ENCODE measurements at regions not wholly inside any gene's neighbourhood (a gene's known extent, or its start where the extent isn't known, plus 50 kb on each side); places are given as distances from the start of the nearest gene placed in this dataset.

GRCh38 chr6:14655201-14656061 lies 537.9 kb downstream of the CD83 start:
- 0 out of 2 replicates have a peak overlapping the region, but pooled peaks have one; percentile 6 for H3K27ac Mint-ChIP-seq
- ChIA-PET CTCF (interaction anchor here (0.8 kb wide), 1 partner anchor 9 kb away, joined by 3 read pairs; no protein-coding TSS in a partner anchor), POLR2A (no interaction called here)
- TF ChIP-seq TCF7 (CRISPR knock-in tag; IDR thresholded peaks at IDR 0.05; ENCODE audit: low read depth): no peak
- no peak for TF ChIP-seq SMAD3 (CRISPR knock-in tag; IDR thresholded peaks at IDR 0.05; ENCODE audit: borderline replicate concordance)
- no peak for TF ChIP-seq ATF1 (CRISPR knock-in tag; IDR thresholded peaks at IDR 0.05)
- no peak for TF ChIP-seq ZNF121 (CRISPR knock-in tag; IDR thresholded peaks at IDR 0.05)
- TF ChIP-seq ELF4 (CRISPR knock-in tag; IDR thresholded peaks at IDR 0.05; ENCODE audit: low read depth): no peak
- no peak for TF ChIP-seq NR3C1 (CRISPR knock-in tag; conservative IDR thresholded peaks at IDR 0.05; ENCODE audit: low read depth)
- TF ChIP-seq STAT6 (CRISPR knock-in tag; conservative IDR thresholded peaks at IDR 0.05; ENCODE audit: low read depth): no peak
- no peak for TF ChIP-seq HMGA2 (CRISPR knock-in tag; IDR thresholded peaks at IDR 0.05)
- no peak for TF ChIP-seq ATF6 (CRISPR knock-in tag; IDR thresholded peaks at IDR 0.05)
- TF ChIP-seq ZNF396 (CRISPR knock-in tag; IDR thresholded peaks at IDR 0.05; ENCODE audit: borderline replicate concordance): no peak
- no peak for TF ChIP-seq PREB (CRISPR knock-in tag; IDR thresholded peaks at IDR 0.05; ENCODE audit: borderline replicate concordance)
- no peak for TF ChIP-seq NFE2L1 (CRISPR knock-in tag; IDR thresholded peaks at IDR 0.05)
- peaks cover 25% of the 10 kb centered on the region for H3K4me1 Mint-ChIP-seq
- no peaks in the 10 kb centered on the region for H3K36me3 Mint-ChIP-seq
- DNase-seq (ENCODE audit: low spot score): no peak
- ATAC-seq: no peak; the same call in 1 of the 2 replicates
- no peaks in the 10 kb centered on the region for H3K9me3 Mint-ChIP-seq
- H3K27me3 Mint-ChIP-seq (ENCODE audit: low read depth): peaks cover 8% of the 10 kb centered on the region; the same call in 1 of the 2 replicates
- no peak overlapping the region for H3K4me3 Mint-ChIP-seq

DNA sequence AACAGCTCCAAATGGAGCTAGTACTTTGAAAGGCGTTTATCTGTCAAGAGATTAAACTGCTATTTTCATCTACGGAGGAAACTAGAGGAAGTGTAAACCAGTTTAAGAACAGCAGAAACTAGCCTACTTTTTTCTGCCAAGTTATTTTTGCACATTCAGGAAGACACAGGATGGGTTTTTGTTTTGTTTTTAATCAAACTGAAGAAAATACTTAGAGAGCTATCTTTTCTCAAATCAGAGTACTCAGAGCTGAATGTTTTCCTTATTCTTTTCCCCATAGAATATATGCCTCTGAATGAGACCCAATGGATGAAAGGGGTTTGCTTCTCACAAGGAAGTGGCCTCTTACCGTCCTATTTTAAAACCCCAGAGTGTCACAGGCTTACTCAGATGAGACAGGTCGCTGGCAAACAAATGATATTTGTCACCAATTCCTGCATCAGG lies 538.5 kb downstream of the CD83 start:
- DNase-seq (ENCODE audit: low spot score): no peak
- no peak for ATAC-seq
- Mint-ChIP-seq H3K4me3 (no peak overlapping the region), H3K4me1 (peaks cover 25% of the 10 kb centered on the region), H3K36me3 (no peaks in the 10 kb centered on the region), H3K27me3 (ENCODE audit: low read depth) (peaks cover 8% of the 10 kb centered on the region; the same call in 1 of the 2 replicates), H3K9me3 (no peaks in the 10 kb centered on the region), H3K27ac (no peak overlapping the region)
- no peak for TF ChIP-seq MYBL2 (CRISPR knock-in tag; IDR thresholded peaks at IDR 0.05)
- no peak for TF ChIP-seq NR2C2 (CRISPR knock-in tag; IDR thresholded peaks at IDR 0.05)
- no peak for TF ChIP-seq PRRX2 (CRISPR knock-in tag; IDR thresholded peaks at IDR 0.05)
- no peak for TF ChIP-seq ZNF263 (CRISPR knock-in tag; IDR thresholded peaks at IDR 0.05; ENCODE audit: low read depth)
- ChIA-PET CTCF (interaction anchor here (0.8 kb wide), 1 partner anchor 9 kb away, joined by 3 read pairs; no protein-coding TSS in a partner anchor), POLR2A (no interaction called here)

DNA sequence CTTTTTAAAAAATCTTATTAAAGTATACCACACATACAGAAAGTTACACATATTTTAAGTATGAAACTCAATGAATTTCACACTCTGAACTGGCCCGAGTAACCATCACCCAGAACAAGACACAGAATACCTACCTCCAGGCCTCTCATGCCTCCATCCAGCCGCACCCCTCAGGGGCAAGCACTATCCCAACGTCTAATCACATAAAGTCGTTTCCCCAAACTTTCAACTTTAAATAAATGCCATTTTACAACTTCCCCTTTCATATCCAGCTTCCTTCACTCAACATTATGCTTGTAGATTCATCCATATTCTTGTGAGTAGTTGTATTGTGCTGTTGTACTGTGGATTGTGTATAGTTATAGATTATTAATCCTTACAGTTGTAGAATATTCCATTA lies 539.1 kb downstream of the CD83 start:
- ChIA-PET CTCF (interaction anchor here (1.2 kb wide), 1 partner anchor 397 kb away, joined by 3 read pairs; no protein-coding TSS in a partner anchor), POLR2A (no interaction called here)
- H3K4me1 Mint-ChIP-seq: peaks cover 25% of the 10 kb centered on the region
- H3K27me3 Mint-ChIP-seq (ENCODE audit: low read depth): peaks cover 8% of the 10 kb centered on the region; the same call in 1 of the 2 replicates
- no peak overlapping the region for H3K27ac Mint-ChIP-seq
- H3K36me3 Mint-ChIP-seq: no peaks in the 10 kb centered on the region
- DNase-seq (ENCODE audit: low spot score): no peak
- ATAC-seq: no peak
- H3K9me3 Mint-ChIP-seq: no peaks in the 10 kb centered on the region
- H3K4me3 Mint-ChIP-seq: no peak overlapping the region
- TF ChIP-seq, protein P1, sequence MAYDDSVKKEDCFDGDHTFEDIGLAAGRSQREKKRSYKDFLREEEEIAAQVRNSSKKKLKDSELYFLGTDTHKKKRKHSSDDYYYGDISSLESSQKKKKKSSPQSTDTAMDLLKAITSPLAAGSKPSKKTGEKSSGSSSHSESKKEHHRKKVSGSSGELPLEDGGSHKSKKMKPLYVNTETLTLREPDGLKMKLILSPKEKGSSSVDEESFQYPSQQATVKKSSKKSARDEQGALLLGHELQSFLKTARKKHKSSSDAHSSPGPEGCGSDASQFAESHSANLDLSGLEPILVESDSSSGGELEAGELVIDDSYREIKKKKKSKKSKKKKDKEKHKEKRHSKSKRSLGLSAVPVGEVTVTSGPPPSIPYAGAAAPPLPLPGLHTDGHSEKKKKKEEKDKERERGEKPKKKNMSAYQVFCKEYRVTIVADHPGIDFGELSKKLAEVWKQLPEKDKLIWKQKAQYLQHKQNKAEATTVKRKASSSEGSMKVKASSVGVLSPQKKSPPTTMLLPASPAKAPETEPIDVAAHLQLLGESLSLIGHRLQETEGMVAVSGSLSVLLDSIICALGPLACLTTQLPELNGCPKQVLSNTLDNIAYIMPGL (CRISPR knock-in tag; IDR thresholded peaks at IDR 0.05): no peak
- TF ChIP-seq ETV6 (CRISPR knock-in tag; IDR thresholded peaks at IDR 0.05) (no peak), NFYB (CRISPR knock-in tag; conservative IDR thresholded peaks at IDR 0.05; ENCODE audit: low read depth) (no peak)
- TF ChIP-seq, protein P2, sequence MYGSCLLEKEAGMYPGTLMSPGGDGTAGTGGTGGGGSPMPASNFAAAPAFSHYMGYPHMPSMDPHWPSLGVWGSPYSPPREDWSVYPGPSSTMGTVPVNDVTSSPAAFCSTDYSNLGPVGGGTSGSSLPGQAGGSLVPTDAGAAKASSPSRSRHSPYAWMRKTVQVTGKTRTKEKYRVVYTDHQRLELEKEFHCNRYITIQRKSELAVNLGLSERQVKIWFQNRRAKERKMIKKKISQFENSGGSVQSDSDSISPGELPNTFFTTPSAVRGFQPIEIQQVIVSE (CRISPR knock-in tag; IDR thresholded peaks at IDR 0.05; ENCODE audit: borderline replicate concordance): no peak
- TF ChIP-seq, protein P3, sequence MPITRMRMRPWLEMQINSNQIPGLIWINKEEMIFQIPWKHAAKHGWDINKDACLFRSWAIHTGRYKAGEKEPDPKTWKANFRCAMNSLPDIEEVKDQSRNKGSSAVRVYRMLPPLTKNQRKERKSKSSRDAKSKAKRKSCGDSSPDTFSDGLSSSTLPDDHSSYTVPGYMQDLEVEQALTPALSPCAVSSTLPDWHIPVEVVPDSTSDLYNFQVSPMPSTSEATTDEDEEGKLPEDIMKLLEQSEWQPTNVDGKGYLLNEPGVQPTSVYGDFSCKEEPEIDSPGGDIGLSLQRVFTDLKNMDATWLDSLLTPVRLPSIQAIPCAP (CRISPR knock-in tag; IDR thresholded peaks at IDR 0.05): no peak
